Hepatocyte (in vitro differentiated cells): ENCODE measurements at regions not wholly inside any gene's neighbourhood (a gene's known extent, or its start where the extent isn't known, plus 50 kb on each side); places are given as distances from the start of the nearest gene placed in this dataset.

Source experiments
- DNase-seq: peaks from one replicate; pipeline ENCODE4 v3.0.0-alpha.2; 2016; ENCODE audit warnings: low spot score
- H2AFZ ChIP-seq: fragments of 200-600 bp; sonication (generic); 2 replicates; pipeline ENCODE4 v1.6.0; 2016; ENCODE audit warnings: antibody characterized with exemption, mild to moderate bottlenecking
- H3K27ac ChIP-seq: fragments of 200-600 bp; sonication (generic); 2 replicates; pipeline ENCODE4 v1.5.1; 2016; ENCODE audit warnings: mild to moderate bottlenecking
- H3K27me3 ChIP-seq: fragments of 200-600 bp; sonication (generic); 2 replicates; pipeline ENCODE4 v1.6.1; 2016
- H3K36me3 ChIP-seq: fragments of 200-600 bp; sonication (generic); replicated peaks from 2 replicates; pipeline ENCODE4 v1.5.1; 2016; ENCODE audit warnings: low read depth; ENCODE audit not compliant: insufficient read depth
- H3K4me1 ChIP-seq: fragments of 200-600 bp; sonication (generic); 2 replicates; pipeline ENCODE4 v1.5.1; 2016; ENCODE audit warnings: mild to moderate bottlenecking, moderate library complexity; ENCODE audit not compliant: insufficient read depth
- H3K4me2 ChIP-seq: fragments of 200-600 bp; sonication (generic); 2 replicates; pipeline ENCODE4 v1.6.0; 2016
- H3K4me3 ChIP-seq: fragments of 200-600 bp; sonication (generic); 2 replicates; pipeline ENCODE4 v1.5.1; 2016; ENCODE audit warnings: mild to moderate bottlenecking
- H3K79me2 ChIP-seq: fragments of 200-600 bp; sonication (generic); 2 replicates; pipeline ENCODE4 v1.6.0; 2017; ENCODE audit warnings: mild to moderate bottlenecking
- H3K9me2 ChIP-seq: fragments of 200-600 bp; sonication (generic); replicated peaks from 2 replicates; pipeline ENCODE4 v1.6.0; 2017; ENCODE audit warnings: mild to moderate bottlenecking; ENCODE audit not compliant: insufficient read depth
- H3K9me3 ChIP-seq: fragments of 200-600 bp; sonication (generic); 2 replicates; pipeline ENCODE4 v1.5.1; 2016; ENCODE audit warnings: low read depth, mild to moderate bottlenecking
- H4K20me1 ChIP-seq: fragments of 200-600 bp; sonication (generic); 2 replicates; pipeline ENCODE4 v1.6.0; 2016; ENCODE audit warnings: mild to moderate bottlenecking; ENCODE audit not compliant: insufficient read depth, poor library complexity, severe bottlenecking
- CTCF ChIP-seq: fragments of 200-600 bp; sonication (generic); IDR thresholded peaks from 2 replicates; pipeline ENCODE4 v1.5.1; 2016; ENCODE audit warnings: antibody characterized with exemption, mild to moderate bottlenecking; ENCODE audit not compliant: poor library complexity
- EZH2 ChIP-seq: fragments of 200-600 bp; sonication (generic); IDR thresholded peaks from 2 replicates; pipeline ENCODE4 v1.6.1; 2016; ENCODE audit warnings: antibody characterized with exemption, mild to moderate bottlenecking, borderline replicate concordance
- EZH2phosphoT487 ChIP-seq: fragments of 200-600 bp; sonication (generic); IDR thresholded peaks from one replicate; pipeline ENCODE4 v1.6.1; 2018; ENCODE audit warnings: antibody characterized with exemption, mild to moderate bottlenecking, low read depth, moderate library complexity; ENCODE audit not compliant: unreplicated experiment, severe bottlenecking
- WGBS: methylation state at CpG from one replicate; pipeline ENCODE4 v1.1.6; 2016; ENCODE audit warnings: low lambda C conversion rate; ENCODE audit errors: missing lambda C conversion rate; 5-methylcytosine and 5-hydroxymethylcytosine counted together

GRCh38 chr12:89985935-89986334, 277.3 kb upstream of the ATP2B1 start:
- H2AFZ ChIP-seq, result no peak overlapping the region
- H3K79me2 ChIP-seq, result no peaks in the 10 kb centered on the region
- no peak overlapping the region for H3K4me3 ChIP-seq
- TF ChIP-seq CTCF (no peak), EZH2phosphoT487 (no peak), EZH2 (no peak)
- H3K9me2 ChIP-seq, result no peaks in the 10 kb centered on the region
- H3K4me2 ChIP-seq, result no peak overlapping the region
- no peaks in the 10 kb centered on the region for H3K27me3 ChIP-seq
- peaks cover 8% of the 10 kb centered on the region for H3K4me1 ChIP-seq
- no peak for DNase-seq
- 94% methylated on average over 1 of the region's 1 CpG for WGBS
- H3K27ac ChIP-seq, result no peak overlapping the region
- H3K9me3 ChIP-seq, result no peaks in the 10 kb centered on the region
- no peaks in the 10 kb centered on the region for H3K36me3 ChIP-seq
- H4K20me1 ChIP-seq, result no peaks in the 10 kb centered on the region

GRCh38 chr12:89984846-89985245, 276.2 kb upstream of the ATP2B1 start:
- H3K9me3 ChIP-seq, result no peaks in the 10 kb centered on the region
- no peak overlapping the region for H2AFZ ChIP-seq
- peaks cover 8% of the 10 kb centered on the region for H3K4me1 ChIP-seq
- TF ChIP-seq EZH2, result no peak
- no peak for TF ChIP-seq CTCF
- TF ChIP-seq EZH2phosphoT487, result no peak
- H3K27me3 ChIP-seq, result no peaks in the 10 kb centered on the region
- no peak overlapping the region for H3K4me2 ChIP-seq
- H3K4me3 ChIP-seq, result no peak overlapping the region
- no peaks in the 10 kb centered on the region for H3K79me2 ChIP-seq
- 94% methylated on average over 8 of the region's 8 CpGs for WGBS
- H3K27ac ChIP-seq, result no peak overlapping the region
- no peaks in the 10 kb centered on the region for H4K20me1 ChIP-seq
- no peaks in the 10 kb centered on the region for H3K36me3 ChIP-seq
- H3K9me2 ChIP-seq, result no peaks in the 10 kb centered on the region
- no peak for DNase-seq

GRCh38 chr12:89983622-89984021, 275.0 kb upstream of the ATP2B1 start:
- TF ChIP-seq CTCF (no peak), EZH2phosphoT487 (no peak), EZH2 (no peak)
- Histone ChIP-seq H3K4me1 (peaks cover 7% of the 10 kb centered on the region), H3K79me2 (no peaks in the 10 kb centered on the region), H3K4me3 (no peak overlapping the region), H2AFZ (no peak overlapping the region), H3K27ac (no peak overlapping the region), H3K36me3 (no peaks in the 10 kb centered on the region), H3K27me3 (no peaks in the 10 kb centered on the region), H3K4me2 (no peak overlapping the region), H3K9me2 (no peaks in the 10 kb centered on the region), H3K9me3 (no peaks in the 10 kb centered on the region), H4K20me1 (no peaks in the 10 kb centered on the region)
- no peak for DNase-seq
- WGBS, result 96% methylated on average over 1 of the region's 1 CpG

- Histone ChIP-seq H3K36me3 (no peaks in the 10 kb centered on the region), H3K27ac (peak overlapping the region; percentile 21), H2AFZ (no peak overlapping the region)
Observed at GRCh38 chr12:89980236-89980635, 271.6 kb upstream of the ATP2B1 start.

More at GRCh38 chr12:89980236-89980635, 271.6 kb upstream of the ATP2B1 start:
- peaks cover 10% of the 10 kb centered on the region for H3K4me1 ChIP-seq
- peak; percentile 20 for DNase-seq
- 80% methylated on average over 3 of the region's 3 CpGs for WGBS
- no peaks in the 10 kb centered on the region for H3K79me2 ChIP-seq
- H3K4me2 ChIP-seq, result no peak overlapping the region
- H3K27me3 ChIP-seq, result no peaks in the 10 kb centered on the region
- H4K20me1 ChIP-seq, result no peaks in the 10 kb centered on the region
- H3K4me3 ChIP-seq, result no peak overlapping the region
- H3K9me3 ChIP-seq, result no peaks in the 10 kb centered on the region
- TF ChIP-seq CTCF (no peak), EZH2 (no peak), EZH2phosphoT487 (no peak)
- H3K9me2 ChIP-seq, result no peaks in the 10 kb centered on the region
